B cell (primary cell): ENCODE measurements at regions not wholly inside any gene's neighbourhood (a gene's known extent, or its start where the extent isn't known, plus 50 kb on each side); places are given as distances from the start of the nearest gene placed in this dataset.

Experiments used
- ATAC-seq: fragments of 200-7000 bp; cut with Tn5 transposase; one replicate; pipeline ENCODE4 v1.10.0; 2021; ENCODE audit warnings: low read depth, mild to moderate bottlenecking, moderate number of reproducible peaks, moderate library complexity
- CTCF ChIA-PET: fragments of 350-600 bp; sonication (Branson Sonifier 250); formaldehyde crosslinking; loops from one replicate; lab custom pipeline; 2021; ENCODE audit warnings: antibody characterized with exemption, inconsistent platforms; lab: Charles Lee
- POLR2A ChIA-PET: fragments of 350-600 bp; sonication (Branson Sonifier 250); formaldehyde crosslinking; loops from one replicate; lab custom pipeline; 2021; ENCODE audit warnings: antibody characterized with exemption; lab: Charles Lee
- DNase-seq: peaks from one replicate; pipeline ENCODE4 v3.0.0; 2013
- H2AFZ ChIP-seq: 2 replicates; pipeline ENCODE4 v1.6.1; 2012; ENCODE audit warnings: mild to moderate bottlenecking, low read depth, low read length; ENCODE audit not compliant: insufficient read depth, poor library complexity, severe bottlenecking
- H3K27ac ChIP-seq, 2 donors: 1 replicate in 1 of 2; 2 replicates in 1 of 2; pipeline ENCODE4 v1.5.1; 2012 to 2013; ENCODE audit warnings: low read length in 2 of 2, mild to moderate bottlenecking in 2 of 2, moderate library complexity in 1 of 2
- H3K27me3 ChIP-seq, 4 experiments: fragments of 200-600 bp in 1 of 4; sonication (generic) in 1 of 4; replicated peaks in 1 of 4; 1 replicate in 2 of 4; 2 replicates in 2 of 4; pipeline versions ENCODE4 v1.6.1 to v1.7.0; 2013 to 2016; ENCODE audit warnings: low read length in 3 of 4, mild to moderate bottlenecking in 2 of 4, mixed read lengths in 1 of 4, moderate library complexity in 1 of 4; ENCODE audit not compliant: insufficient read depth in 4 of 4, control insufficient read depth in 3 of 4; ENCODE audit errors: control extremely low read depth in 1 of 4
- H3K36me3 ChIP-seq, 2 experiments: replicated peaks in 1 of 2; 1 replicate in 1 of 2; 2 replicates in 1 of 2; pipeline versions ENCODE4 v1.6.1 to v1.7.1; 2013; ENCODE audit warnings: low read length in 1 of 2; ENCODE audit not compliant: insufficient read depth in 2 of 2, control insufficient read depth in 1 of 2; ENCODE audit errors: control extremely low read depth in 1 of 2, extremely low read depth in 1 of 2
- H3K4me1 ChIP-seq, 2 donors: fragments of 200-600 bp in 1 of 2; sonication (generic) in 1 of 2; 1 replicate in 1 of 2; 2 replicates in 1 of 2; pipeline versions ENCODE4 v1.5.1 to v1.6.1; 2013 to 2017; ENCODE audit warnings: low read length in 2 of 2; ENCODE audit not compliant: control insufficient read depth in 2 of 2, insufficient read depth in 2 of 2
- H3K4me2 ChIP-seq: replicated peaks from 2 replicates; pipeline ENCODE3; 2012; ENCODE audit warnings: mild to moderate bottlenecking, low read depth, low read length; ENCODE audit not compliant: poor library complexity, severe bottlenecking
- H3K4me3 ChIP-seq, 5 experiments: fragments of 200-600 bp in 1 of 5; sonication (generic) in 1 of 5; 1 replicate in 3 of 5; 2 replicates in 2 of 5; pipeline versions ENCODE4 v1.5.1 to v1.7.0; 2011 to 2016; ENCODE audit warnings: low read length in 4 of 5, mild to moderate bottlenecking in 4 of 5, low read depth in 2 of 5, control low read depth in 1 of 5, moderate library complexity in 1 of 5; ENCODE audit not compliant: insufficient read depth in 1 of 5; ENCODE audit errors: control extremely low read depth in 1 of 5, extremely low read depth in 1 of 5
- H3K79me2 ChIP-seq: fragments of 200-600 bp; sonication (generic); one replicate; pipeline ENCODE4 v1.6.0; 2016; ENCODE audit warnings: low read length; ENCODE audit not compliant: control insufficient read depth, insufficient read depth
- H3K9ac ChIP-seq: fragments of 200-600 bp; sonication (generic); 2 replicates; pipeline ENCODE4 v1.6.1; 2017; ENCODE audit warnings: mild to moderate bottlenecking, low read length, moderate library complexity
- H3K9me3 ChIP-seq, 3 donors: one replicate each; pipeline versions ENCODE4 v1.6.1 to v1.7.1; 2013; ENCODE audit warnings: low read length in 2 of 3; ENCODE audit not compliant: control insufficient read depth in 2 of 3, insufficient read depth in 1 of 3; ENCODE audit errors: control extremely low read depth in 1 of 3
- H4K20me1 ChIP-seq: 2 replicates; pipeline ENCODE4 v1.6.0; 2012; ENCODE audit warnings: mild to moderate bottlenecking, low read length; ENCODE audit not compliant: insufficient read depth, control insufficient read depth, poor library complexity, severe bottlenecking
- H3K27ac Mint-ChIP-seq: one replicate; pipeline ENCODE4 v1.8.0; 2021; ENCODE audit warnings: mixed read lengths
- H3K27me3 Mint-ChIP-seq: one replicate; pipeline ENCODE4 v1.8.0; 2021; ENCODE audit warnings: mixed read lengths
- H3K4me1 Mint-ChIP-seq: one replicate; pipeline ENCODE4 v1.8.0; 2021; ENCODE audit warnings: mixed read lengths
- H3K4me3 Mint-ChIP-seq: one replicate; pipeline ENCODE4 v1.8.0; 2021; ENCODE audit warnings: mixed read lengths
- H3K9me3 Mint-ChIP-seq: one replicate; pipeline ENCODE4 v1.8.0; 2022; ENCODE audit warnings: mixed read lengths; ENCODE audit not compliant: insufficient read depth
- CTCF ChIP-seq: fragments of 200-600 bp; IDR thresholded peaks from one replicate; pipeline ENCODE4 v1.8.0; 2022; ENCODE audit warnings: antibody characterized with exemption, mild to moderate bottlenecking
- EZH2 ChIP-seq: IDR thresholded peaks from 2 replicates; pipeline ENCODE4 v1.6.1; 2012; ENCODE audit warnings: borderline replicate concordance, low read depth, mild to moderate bottlenecking, moderate library complexity, low read length; ENCODE audit not compliant: insufficient read depth, poor library complexity, severe bottlenecking
- WGBS: methylation state at CpG from one replicate; pipeline ENCODE4 v1.1.5; 2013; ENCODE audit warnings: missing lambda C conversion rate; ENCODE audit not compliant: insufficient coverage; 5-methylcytosine and 5-hydroxymethylcytosine counted together
- intact Hi-C: fragments of 100-400 bp; cut with micrococcal nuclease; formaldehyde crosslinking; loops from one replicate; pipeline ENCODE4 v1.10.0; 2022

GRCh38 chr19:31070146-31071065 is 278.8 kb downstream of the TSHZ3 start:
- Histone ChIP-seq H3K27ac (no peak overlapping the region), H3K36me3 (no peaks in the 10 kb centered on the region), H2AFZ (no peak overlapping the region), H3K4me3 (no peak overlapping the region), H4K20me1 (no peaks in the 10 kb centered on the region), H3K9me3 (peaks cover 0 to 21% (median 0%) of the 10 kb centered on the region in 3 donors), H3K4me2 (no peak overlapping the region), H3K4me1 (no peaks in the 10 kb centered on the region), H3K27me3 (no peaks in the 10 kb centered on the region), H3K79me2 (no peaks in the 10 kb centered on the region), H3K9ac (no peak overlapping the region)
- TF ChIP-seq EZH2 (no peak), CTCF (no peak)
- no peak overlapping the region for H3K4me3 Mint-ChIP-seq
- H3K27ac Mint-ChIP-seq: no peak overlapping the region
- ATAC-seq (no peak), DNase-seq (no peak)
- H3K4me1 Mint-ChIP-seq: no peaks in the 10 kb centered on the region
- intact Hi-C loops: no loop called here
- POLR2A ChIA-PET: no interaction called here
- peaks cover 2% of the 10 kb centered on the region for H3K9me3 Mint-ChIP-seq
- 94% methylated on average over 8 of the region's 15 CpGs for WGBS
- H3K27me3 Mint-ChIP-seq: no peaks in the 10 kb centered on the region
- CTCF ChIA-PET: no interaction called here

GRCh38 chr19:31068268-31068667 is 281.0 kb downstream of the TSHZ3 start:
- H3K9me3 Mint-ChIP-seq: peaks cover 2% of the 10 kb centered on the region
- H3K27ac ChIP-seq: no peak overlapping the region
- peaks cover 0 to 20% (median 0%) of the 10 kb centered on the region in 3 donors for H3K9me3 ChIP-seq
- 94% methylated on average over 3 of the region's 6 CpGs for WGBS
- ATAC-seq (no peak), DNase-seq (no peak)
- no peak overlapping the region for H3K4me2 ChIP-seq
- no peaks in the 10 kb centered on the region for H3K4me1 Mint-ChIP-seq
- no peaks in the 10 kb centered on the region for H3K4me1 ChIP-seq
- TF ChIP-seq CTCF (no peak), EZH2 (no peak)
- H3K27ac Mint-ChIP-seq: no peak overlapping the region
- no peaks in the 10 kb centered on the region for H3K79me2 ChIP-seq
- no peak overlapping the region for H3K4me3 Mint-ChIP-seq
- POLR2A ChIA-PET: no interaction called here
- H3K4me3 ChIP-seq: no peak overlapping the region
- CTCF ChIA-PET: no interaction called here
- no peaks in the 10 kb centered on the region for H3K27me3 ChIP-seq
- intact Hi-C loops: no loop called here
- H3K9ac ChIP-seq: no peak overlapping the region
- H3K36me3 ChIP-seq: no peaks in the 10 kb centered on the region
- no peaks in the 10 kb centered on the region for H4K20me1 ChIP-seq
- H2AFZ ChIP-seq: no peak overlapping the region
- no peaks in the 10 kb centered on the region for H3K27me3 Mint-ChIP-seq
